ENCODE measurements at regions not wholly inside any gene's neighbourhood (a gene's known extent, or its start where the extent isn't known, plus 50 kb on each side); places are given as distances from the start of the nearest gene placed in this dataset.
A peak's percentile ranks its signal among the peaks of the same experiment; 100 is the strongest.

GRCh38 chr15:39381517-39381916 lies 199.4 kb upstream of the THBS1 start:
- TF ChIP-seq GATA2 (IDR thresholded peaks at IDR 0.05; ENCODE audit: low read depth, low read length) = no peak
- TF ChIP-seq GATA3 (IDR thresholded peaks at IDR 0.05; ENCODE audit: low read depth, low read length) = no peak

- no peak for TF ChIP-seq GATA2 (IDR thresholded peaks at IDR 0.05; ENCODE audit: low read depth, low read length)
- no peak for TF ChIP-seq GATA3 (IDR thresholded peaks at IDR 0.05; ENCODE audit: low read depth, low read length)
These were observed 192.8 kb upstream of the THBS1 start for GRCh38 chr15:39388118-39388517.

GRCh38 chr15:39391230-39391629 lies 189.6 kb upstream of the THBS1 start:
- peak; percentile 58 for TF ChIP-seq GATA2 (IDR thresholded peaks at IDR 0.05; ENCODE audit: low read depth, low read length)
- TF ChIP-seq GATA3 (IDR thresholded peaks at IDR 0.05; ENCODE audit: low read depth, low read length) = no peak

GRCh38 chr15:39392469-39393047 lies 188.3 kb upstream of the THBS1 start:
- TF ChIP-seq GATA3 (IDR thresholded peaks at IDR 0.05; ENCODE audit: low read depth, low read length) (peak; percentile 89), GATA2 (IDR thresholded peaks at IDR 0.05; ENCODE audit: low read depth, low read length) (peak; percentile 96)

- TF ChIP-seq GATA2 (IDR thresholded peaks at IDR 0.05; ENCODE audit: low read depth, low read length) = no peak
- no peak for TF ChIP-seq GATA3 (IDR thresholded peaks at IDR 0.05; ENCODE audit: low read depth, low read length)
These were observed 187.1 kb upstream of the THBS1 start for GRCh38 chr15:39393575-39394335.

GRCh38 chr15:39394496-39394895 lies 186.4 kb upstream of the THBS1 start:
- TF ChIP-seq GATA3 (IDR thresholded peaks at IDR 0.05; ENCODE audit: low read depth, low read length) = no peak
- no peak for TF ChIP-seq GATA2 (IDR thresholded peaks at IDR 0.05; ENCODE audit: low read depth, low read length)

- no peak for TF ChIP-seq GATA3 (IDR thresholded peaks at IDR 0.05; ENCODE audit: low read depth, low read length)
- no peak for TF ChIP-seq GATA2 (IDR thresholded peaks at IDR 0.05; ENCODE audit: low read depth, low read length)
These were observed 183.8 kb upstream of the THBS1 start for GRCh38 chr15:39396979-39397615.

GRCh38 chr15:39397883-39398282 lies 183.0 kb upstream of the THBS1 start:
- TF ChIP-seq GATA2 (IDR thresholded peaks at IDR 0.05; ENCODE audit: low read depth, low read length) (no peak), GATA3 (IDR thresholded peaks at IDR 0.05; ENCODE audit: low read depth, low read length) (no peak)

GRCh38 chr15:39399600-39399999 lies 181.3 kb upstream of the THBS1 start:
- no peak for TF ChIP-seq GATA3 (IDR thresholded peaks at IDR 0.05; ENCODE audit: low read depth, low read length)
- TF ChIP-seq GATA2 (IDR thresholded peaks at IDR 0.05; ENCODE audit: low read depth, low read length) = no peak

- TF ChIP-seq GATA2 (IDR thresholded peaks at IDR 0.05; ENCODE audit: low read depth, low read length) (no peak), GATA3 (IDR thresholded peaks at IDR 0.05; ENCODE audit: low read depth, low read length) (no peak)
These were observed 180.9 kb upstream of the THBS1 start for GRCh38 chr15:39400002-39400401.

GRCh38 chr15:39400821-39401550 lies 179.9 kb upstream of the THBS1 start:
- no peak for TF ChIP-seq GATA2 (IDR thresholded peaks at IDR 0.05; ENCODE audit: low read depth, low read length)
- TF ChIP-seq GATA3 (IDR thresholded peaks at IDR 0.05; ENCODE audit: low read depth, low read length) = no peak

- TF ChIP-seq GATA3 (IDR thresholded peaks at IDR 0.05; ENCODE audit: low read depth, low read length) = no peak
- no peak; the same call in 1 of the 2 replicates for TF ChIP-seq GATA2 (IDR thresholded peaks at IDR 0.05; ENCODE audit: low read depth, low read length)
These were observed 177.2 kb upstream of the THBS1 start for GRCh38 chr15:39403640-39404117.

GRCh38 chr15:39404767-39405181 lies 176.1 kb upstream of the THBS1 start:
- TF ChIP-seq GATA3 (IDR thresholded peaks at IDR 0.05; ENCODE audit: low read depth, low read length) = no peak

GRCh38 chr15:39406485-39406884 lies 174.4 kb upstream of the THBS1 start:
- TF ChIP-seq GATA3 (IDR thresholded peaks at IDR 0.05; ENCODE audit: low read depth, low read length) (no peak), GATA2 (IDR thresholded peaks at IDR 0.05; ENCODE audit: low read depth, low read length) (no peak)

Measured in SH-SY5Y (cell line).